HUES64 (cell line): ENCODE measurements at regions not wholly inside any gene's neighbourhood (a gene's known extent, or its start where the extent isn't known, plus 50 kb on each side); places are given as distances from the start of the nearest gene placed in this dataset.
"Not testable (repeated sequence)": the region's sequence is repeated elsewhere in the genome, so short reads cannot be mapped to it uniquely, and the experiment has no call there.

ENCODE experiments used
- H3K27ac ChIP-seq: 2 replicates; pipeline ENCODE4 v1.7.0; 2013; ENCODE audit warnings: low read depth, low read length, inconsistent platforms
- H3K27me3 ChIP-seq: 2 replicates; pipeline ENCODE4 v1.6.1; 2013; ENCODE audit warnings: mild to moderate bottlenecking, low read length; ENCODE audit not compliant: insufficient read depth
- H3K36me3 ChIP-seq: 2 replicates; pipeline ENCODE4 v1.6.1; 2013; ENCODE audit warnings: mild to moderate bottlenecking, low read length; ENCODE audit not compliant: insufficient read depth
- H3K4me1 ChIP-seq: 2 replicates; pipeline ENCODE4 v1.6.1; 2013; ENCODE audit warnings: mild to moderate bottlenecking, low read length, moderate library complexity; ENCODE audit not compliant: insufficient read depth
- H3K4me3 ChIP-seq: 2 replicates; pipeline ENCODE4 v1.5.1; 2013; ENCODE audit warnings: mild to moderate bottlenecking, low read length, moderate library complexity
- H3K9ac ChIP-seq: 2 replicates; pipeline ENCODE4 v1.6.1; 2013; ENCODE audit warnings: mild to moderate bottlenecking, low read depth, low read length
- H3K9me3 ChIP-seq: 2 replicates; pipeline ENCODE4 v1.6.1; 2013; ENCODE audit warnings: low read depth, low read length; ENCODE audit not compliant: insufficient read depth
- WGBS: fragments of 150-250, 120-280 bp; methylation state at CpG from one replicate; pipeline ENCODE4 v1.1.7; 2013; ENCODE audit warnings: missing lambda C conversion rate; 5-methylcytosine and 5-hydroxymethylcytosine counted together

GRCh38 chr17:6919158-6919557 lies 76.7 kb upstream of the ALOX12 start:
- Histone ChIP-seq H3K9ac (no peak overlapping the region), H3K4me3 (no peak overlapping the region), H3K36me3 (no peaks in the 10 kb centered on the region), H3K4me1 (no peaks in the 10 kb centered on the region), H3K9me3 (no peaks in the 10 kb centered on the region), H3K27ac (no peak overlapping the region), H3K27me3 (peaks cover 45% of the 10 kb centered on the region)
- 77% methylated on average over 6 of the region's 6 CpGs for WGBS

GRCh38 chr17:6923385-6923784 lies 72.5 kb upstream of the ALOX12 start:
- WGBS = 86% methylated on average over 7 of the region's 8 CpGs
- no peak overlapping the region for H3K9ac ChIP-seq

GRCh38 chr17:6924208-6924607 lies 71.6 kb upstream of the ALOX12 start:
- H3K27ac ChIP-seq = no peak overlapping the region
- H3K4me1 ChIP-seq = no peaks in the 10 kb centered on the region
- H3K27me3 ChIP-seq = peaks cover 15% of the 10 kb centered on the region
- no peaks in the 10 kb centered on the region for H3K36me3 ChIP-seq
- H3K4me3 ChIP-seq = no peak overlapping the region
- H3K9ac ChIP-seq = no peak overlapping the region
- H3K9me3 ChIP-seq = peaks cover 7% of the 10 kb centered on the region; the same call in 1 of the 2 replicates

More at GRCh38 chr17:6923385-6923784, 72.5 kb upstream of the ALOX12 start:
- Histone ChIP-seq H3K27ac (no peak overlapping the region), H3K36me3 (no peaks in the 10 kb centered on the region), H3K4me1 (no peaks in the 10 kb centered on the region), H3K9me3 (peaks cover 7% of the 10 kb centered on the region; the same call in 1 of the 2 replicates), H3K4me3 (no peak overlapping the region), H3K27me3 (peaks cover 17% of the 10 kb centered on the region)

- Histone ChIP-seq H3K4me1 (no peaks in the 10 kb centered on the region), H3K9ac (no peak overlapping the region), H3K27me3 (peaks cover 11% of the 10 kb centered on the region), H3K27ac (no peak overlapping the region), H3K9me3 (peaks cover 7% of the 10 kb centered on the region; the same call in 1 of the 2 replicates), H3K4me3 (no peak overlapping the region), H3K36me3 (no peaks in the 10 kb centered on the region)
- 73% methylated on average over 2 of the region's 2 CpGs for WGBS
These were observed 69.2 kb upstream of the ALOX12 start for GRCh38 chr17:6926667-6927066.

- 79% methylated on average over 2 of the region's 2 CpGs for WGBS
- Histone ChIP-seq H3K27ac (no peak overlapping the region), H3K9ac (no peak overlapping the region)
These were observed 68.3 kb upstream of the ALOX12 start for GRCh38 chr17:6927290-6928126.

GRCh38 chr17:6928193-6928592 lies 67.7 kb upstream of the ALOX12 start:
- Histone ChIP-seq H3K4me3 (no peak overlapping the region), H3K4me1 (no peaks in the 10 kb centered on the region), H3K9ac (no peak overlapping the region), H3K27me3 (peaks cover 11% of the 10 kb centered on the region), H3K9me3 (peaks cover 7% of the 10 kb centered on the region; the same call in 1 of the 2 replicates), H3K36me3 (no peaks in the 10 kb centered on the region), H3K27ac (no peak overlapping the region)

More at GRCh38 chr17:6927290-6928126, 68.3 kb upstream of the ALOX12 start:
- Histone ChIP-seq H3K9me3 (peaks cover 7% of the 10 kb centered on the region; the same call in 1 of the 2 replicates), H3K36me3 (no peaks in the 10 kb centered on the region), H3K4me1 (no peaks in the 10 kb centered on the region), H3K27me3 (peaks cover 11% of the 10 kb centered on the region), H3K4me3 (no peak overlapping the region)

GRCh38 chr17:6930749-6931148 lies 65.1 kb upstream of the ALOX12 start:
- H3K36me3 ChIP-seq = no peaks in the 10 kb centered on the region
- no peak overlapping the region for H3K4me3 ChIP-seq
- H3K27me3 ChIP-seq = peaks cover 11% of the 10 kb centered on the region
- no peaks in the 10 kb centered on the region for H3K4me1 ChIP-seq
- no peak overlapping the region for H3K27ac ChIP-seq
- no peak overlapping the region for H3K9ac ChIP-seq
- H3K9me3 ChIP-seq = no peaks in the 10 kb centered on the region; the same call in 1 of the 2 replicates

GRCh38 chr17:6934544-6934943 lies 61.3 kb upstream of the ALOX12 start:
- not testable (repeated sequence) for H3K27ac ChIP-seq, H3K9ac ChIP-seq, H3K4me1 ChIP-seq, H3K36me3 ChIP-seq, H3K27me3 ChIP-seq, H3K4me3 ChIP-seq, H3K9me3 ChIP-seq
- WGBS = 96% methylated on average over 1 of the region's 2 CpGs

- no peaks in the 10 kb centered on the region for H3K27me3 ChIP-seq
- H3K9me3 ChIP-seq = no peaks in the 10 kb centered on the region; the same call in 1 of the 2 replicates
- WGBS = 83% methylated on average over 7 of the region's 8 CpGs
- no peak overlapping the region for H3K4me3 ChIP-seq
- no peak overlapping the region for H3K9ac ChIP-seq
- no peak overlapping the region for H3K27ac ChIP-seq
- no peaks in the 10 kb centered on the region for H3K4me1 ChIP-seq
- no peaks in the 10 kb centered on the region for H3K36me3 ChIP-seq
These were observed 59.4 kb upstream of the ALOX12 start for GRCh38 chr17:6936370-6937028.

GRCh38 chr17:6938637-6939036 lies 57.2 kb upstream of the ALOX12 start:
- H3K9ac ChIP-seq = no peak overlapping the region
- no peak overlapping the region for H3K4me3 ChIP-seq
- no peak overlapping the region for H3K27ac ChIP-seq
- H3K36me3 ChIP-seq = no peaks in the 10 kb centered on the region
- WGBS = 84% methylated on average over 3 of the region's 3 CpGs
- no peaks in the 10 kb centered on the region for H3K27me3 ChIP-seq
- no peaks in the 10 kb centered on the region; the same call in 1 of the 2 replicates for H3K9me3 ChIP-seq
- H3K4me1 ChIP-seq = no peaks in the 10 kb centered on the region

- H3K4me1 ChIP-seq = no peaks in the 10 kb centered on the region
- H3K9me3 ChIP-seq = no peaks in the 10 kb centered on the region
- H3K27me3 ChIP-seq = no peaks in the 10 kb centered on the region
- no peaks in the 10 kb centered on the region for H3K36me3 ChIP-seq
- H3K27ac ChIP-seq = no peak overlapping the region
- H3K9ac ChIP-seq = no peak overlapping the region
- no peak overlapping the region for H3K4me3 ChIP-seq
- 86% methylated on average over 5 of the region's 7 CpGs for WGBS
These were observed 55.6 kb upstream of the ALOX12 start for GRCh38 chr17:6940186-6940649.
